Epithelial cell of esophagus (primary cell): ENCODE measurements at regions not wholly inside any gene's neighbourhood (a gene's known extent, or its start where the extent isn't known, plus 50 kb on each side); places are given as distances from the start of the nearest gene placed in this dataset.

Experiments
- DNase-seq: peaks from one replicate; pipeline ENCODE4 v3.0.0; 2010; ENCODE audit warnings: low read depth
- H3K4me3 ChIP-seq: 2 replicates; pipeline ENCODE4 v1.5.1; 2011; ENCODE audit warnings: mild to moderate bottlenecking, low read length, control low read depth
- CTCF ChIP-seq: IDR thresholded peaks from 2 replicates; pipeline ENCODE4 v1.5.1; 2011; ENCODE audit warnings: low read depth, mild to moderate bottlenecking, low read length, control low read depth, inconsistent platforms; ENCODE audit not compliant: insufficient read depth; ENCODE audit errors: missing control alignments

GRCh38 chr6:119800526-119800925 lies 451.0 kb upstream of the MAN1A1 start:
- peak; percentile 32 for DNase-seq
- no peak overlapping the region for H3K4me3 ChIP-seq
- no peak for TF ChIP-seq CTCF

- TF ChIP-seq CTCF: no peak
- no peak overlapping the region for H3K4me3 ChIP-seq
- DNase-seq: no peak
These were observed 450.3 kb upstream of the MAN1A1 start for GRCh38 chr6:119799596-119800509.

- peak; percentile 35 for DNase-seq
- no peak for TF ChIP-seq CTCF
- no peak overlapping the region for H3K4me3 ChIP-seq
These were observed 442.2 kb upstream of the MAN1A1 start for GRCh38 chr6:119791736-119792135.

- TF ChIP-seq CTCF: no peak
- no peak for DNase-seq
- H3K4me3 ChIP-seq: no peak overlapping the region
These were observed 431.8 kb upstream of the MAN1A1 start for GRCh38 chr6:119781365-119781764.

GRCh38 chr6:119768201-119768600 lies 418.6 kb upstream of the MAN1A1 start:
- DNase-seq: no peak
- no peak overlapping the region for H3K4me3 ChIP-seq
- no peak for TF ChIP-seq CTCF

- no peak for TF ChIP-seq CTCF
- DNase-seq: peak; percentile 18
- no peak overlapping the region for H3K4me3 ChIP-seq
These were observed 415.5 kb upstream of the MAN1A1 start for GRCh38 chr6:119764927-119765681.
